ENCODE measurements at regions not wholly inside any gene's neighbourhood (a gene's known extent, or its start where the extent isn't known, plus 50 kb on each side); places are given as distances from the start of the nearest gene placed in this dataset.

- TF ChIP-seq, protein P1, sequence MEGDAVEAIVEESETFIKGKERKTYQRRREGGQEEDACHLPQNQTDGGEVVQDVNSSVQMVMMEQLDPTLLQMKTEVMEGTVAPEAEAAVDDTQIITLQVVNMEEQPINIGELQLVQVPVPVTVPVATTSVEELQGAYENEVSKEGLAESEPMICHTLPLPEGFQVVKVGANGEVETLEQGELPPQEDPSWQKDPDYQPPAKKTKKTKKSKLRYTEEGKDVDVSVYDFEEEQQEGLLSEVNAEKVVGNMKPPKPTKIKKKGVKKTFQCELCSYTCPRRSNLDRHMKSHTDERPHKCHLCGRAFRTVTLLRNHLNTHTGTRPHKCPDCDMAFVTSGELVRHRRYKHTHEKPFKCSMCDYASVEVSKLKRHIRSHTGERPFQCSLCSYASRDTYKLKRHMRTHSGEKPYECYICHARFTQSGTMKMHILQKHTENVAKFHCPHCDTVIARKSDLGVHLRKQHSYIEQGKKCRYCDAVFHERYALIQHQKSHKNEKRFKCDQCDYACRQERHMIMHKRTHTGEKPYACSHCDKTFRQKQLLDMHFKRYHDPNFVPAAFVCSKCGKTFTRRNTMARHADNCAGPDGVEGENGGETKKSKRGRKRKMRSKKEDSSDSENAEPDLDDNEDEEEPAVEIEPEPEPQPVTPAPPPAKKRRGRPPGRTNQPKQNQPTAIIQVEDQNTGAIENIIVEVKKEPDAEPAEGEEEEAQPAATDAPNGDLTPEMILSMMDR (IDR thresholded peaks at IDR 0.05): no peak
- no peak for TF ChIP-seq POLR2A (IDR thresholded peaks at IDR 0.05)
Observed at GRCh38 chr2:136254681-136255080, 136.7 kb upstream of the CXCR4 start.

All from thyroid gland (tissue), 4 donors.